Nucleus accumbens (tissue), 56 donors: ENCODE measurements at regions not wholly inside any gene's neighbourhood (a gene's known extent, or its start where the extent isn't known, plus 50 kb on each side); places are given as distances from the start of the nearest gene placed in this dataset.
"Not testable (repeated sequence)": the region's sequence is repeated elsewhere in the genome, so short reads cannot be mapped to it uniquely, and the experiment has no call there.

Source experiments
- DNase-seq, 56 donors: peaks; one replicate each; lab custom pipeline; 2025; lab: John Stamatoyannopoulos, UW

- peak in 3 of 56 donors; percentile 2 to 9 (median 8) for DNase-seq
These were observed 50.1 kb upstream of the BCL6 start for GRCh38 chr3:187795207-187795960.

- DNase-seq = no peak
These were observed 52.9 kb upstream of the BCL6 start for GRCh38 chr3:187798126-187798525.

- DNase-seq = no peak
These were observed 53.6 kb upstream of the BCL6 start for GRCh38 chr3:187798531-187799530.

- DNase-seq = no peak
These were observed 54.8 kb upstream of the BCL6 start for GRCh38 chr3:187799942-187800641.

- DNase-seq = no peak
These were observed 55.9 kb upstream of the BCL6 start for GRCh38 chr3:187801152-187801551.

- no peak for DNase-seq
These were observed 57.1 kb upstream of the BCL6 start for GRCh38 chr3:187802203-187802927.

GRCh38 chr3:187802928-187803259 is 57.6 kb upstream of the BCL6 start:
- no peak for DNase-seq

GRCh38 chr3:187804120-187804744 is 59.0 kb upstream of the BCL6 start:
- no peak for DNase-seq

GRCh38 chr3:187804745-187805121 is 59.5 kb upstream of the BCL6 start:
- no peak for DNase-seq

GRCh38 chr3:187805774-187806173 is 60.5 kb upstream of the BCL6 start:
- no peak for DNase-seq

- no peak for DNase-seq
These were observed 62.0 kb upstream of the BCL6 start for GRCh38 chr3:187807086-187807862.

- DNase-seq = no peak
These were observed 63.2 kb upstream of the BCL6 start for GRCh38 chr3:187808527-187808895.

- DNase-seq = no peak
These were observed 64.3 kb upstream of the BCL6 start for GRCh38 chr3:187809612-187809991.

GRCh38 chr3:187810021-187810446 is 64.8 kb upstream of the BCL6 start:
- DNase-seq = no peak

GRCh38 chr3:187811585-187812250 is 66.5 kb upstream of the BCL6 start:
- no peak for DNase-seq

GRCh38 chr3:187812496-187812895 is 67.2 kb upstream of the BCL6 start:
- no peak for DNase-seq

GRCh38 chr3:187813198-187813597 is 67.9 kb upstream of the BCL6 start:
- no peak for DNase-seq

- DNase-seq = not testable (repeated sequence)
These were observed 72.5 kb upstream of the BCL6 start for GRCh38 chr3:187817766-187818165.
